Astrocyte (in vitro differentiated cells and primary cell): ENCODE measurements at regions not wholly inside any gene's neighbourhood (a gene's known extent, or its start where the extent isn't known, plus 50 kb on each side); places are given as distances from the start of the nearest gene placed in this dataset.

Experiments
- DNase-seq: peaks from one replicate; pipeline ENCODE4 v3.0.0-alpha.2; 2010; ENCODE audit warnings: low read depth
- FAIRE-seq: peaks from 2 replicates; lab custom pipeline; 2011; peaks lifted over from hg19 to GRCh38; lab: Jason Lieb, UNC
- H2AFZ ChIP-seq: 2 replicates; pipeline ENCODE4 v1.6.0; 2012; ENCODE audit warnings: low read depth, low read length, inconsistent platforms
- H3K27ac ChIP-seq: 2 replicates; pipeline ENCODE4 v1.5.1; 2011; ENCODE audit warnings: low read depth, low read length, inconsistent platforms
- H3K27me3 ChIP-seq: 2 replicates; pipeline ENCODE4 v1.6.0; 2011; ENCODE audit warnings: low read length, inconsistent platforms; ENCODE audit not compliant: insufficient read depth
- H3K36me3 ChIP-seq: 2 replicates; pipeline ENCODE4 v1.5.1; 2011; ENCODE audit warnings: low read length, inconsistent platforms; ENCODE audit not compliant: insufficient read depth
- H3K4me1 ChIP-seq: 2 replicates; pipeline ENCODE4 v1.5.1; 2011; ENCODE audit warnings: low read length, inconsistent platforms; ENCODE audit not compliant: insufficient read depth
- H3K4me2 ChIP-seq: 2 replicates; pipeline ENCODE4 v1.6.0; 2012; ENCODE audit warnings: low read length, inconsistent platforms
- H3K4me3 ChIP-seq: 2 replicates; pipeline ENCODE4 v1.5.1; 2011; ENCODE audit warnings: low read depth, mild to moderate bottlenecking, low read length, inconsistent platforms; ENCODE audit not compliant: insufficient read depth
- H3K79me2 ChIP-seq: 2 replicates; pipeline ENCODE4 v1.6.0; 2012; ENCODE audit warnings: mild to moderate bottlenecking, low read length, inconsistent platforms; ENCODE audit not compliant: insufficient read depth
- H3K9ac ChIP-seq: 2 replicates; pipeline ENCODE4 v1.6.0; 2012; ENCODE audit warnings: mild to moderate bottlenecking, low read length, inconsistent platforms
- H3K9me3 ChIP-seq: 2 replicates; pipeline ENCODE4 v1.5.1; 2012; ENCODE audit warnings: low read depth, mild to moderate bottlenecking, low read length, inconsistent platforms; ENCODE audit not compliant: insufficient read depth
- H4K20me1 ChIP-seq: 2 replicates; pipeline ENCODE4 v1.6.0; 2012; ENCODE audit warnings: low read length, inconsistent platforms; ENCODE audit not compliant: insufficient read depth
- H3K27ac Mint-ChIP-seq: one replicate; pipeline ENCODE4 v1.8.0; 2021; ENCODE audit warnings: mild to moderate bottlenecking, mixed read lengths; ENCODE audit not compliant: unreplicated experiment
- H3K27me3 Mint-ChIP-seq: one replicate; pipeline ENCODE4 v1.8.0; 2021; ENCODE audit warnings: low read depth, mixed read lengths; ENCODE audit not compliant: unreplicated experiment
- H3K36me3 Mint-ChIP-seq: one replicate; pipeline ENCODE4 v1.8.0; 2021; ENCODE audit warnings: low read depth, mixed read lengths; ENCODE audit not compliant: unreplicated experiment
- H3K4me1 Mint-ChIP-seq: one replicate; pipeline ENCODE4 v1.8.0; 2021; ENCODE audit warnings: low read depth, mixed read lengths; ENCODE audit not compliant: unreplicated experiment
- H3K4me3 Mint-ChIP-seq: one replicate; pipeline ENCODE4 v1.8.0; 2021; ENCODE audit warnings: mild to moderate bottlenecking, moderate library complexity, mixed read lengths; ENCODE audit not compliant: unreplicated experiment
- H3K9me3 Mint-ChIP-seq: one replicate; pipeline ENCODE4 v1.8.0; 2021; ENCODE audit warnings: mild to moderate bottlenecking, mixed read lengths; ENCODE audit not compliant: unreplicated experiment
- CTCF ChIP-seq: IDR thresholded peaks from 2 replicates; pipeline ENCODE4 v1.5.1; 2011; ENCODE audit warnings: low read depth, mild to moderate bottlenecking, inconsistent platforms, low read length, moderate library complexity; ENCODE audit not compliant: insufficient read depth
- EZH2 ChIP-seq: IDR thresholded peaks from 2 replicates; pipeline ENCODE4 v1.6.1; 2012; ENCODE audit warnings: mild to moderate bottlenecking, low read length, inconsistent platforms; ENCODE audit not compliant: insufficient read depth

- no peak overlapping the region for H2AFZ ChIP-seq
- TF ChIP-seq CTCF (no peak), EZH2 (no peak)
- no peak overlapping the region for H3K4me2 ChIP-seq
- no peak overlapping the region for H3K9ac ChIP-seq
- no peak overlapping the region for H3K27ac ChIP-seq
- Mint-ChIP-seq H3K27me3 (peaks cover 8% of the 10 kb centered on the region), H3K36me3 (no peaks in the 10 kb centered on the region), H3K4me1 (no peaks in the 10 kb centered on the region), H3K27ac (no peak overlapping the region), H3K4me3 (no peak overlapping the region), H3K9me3 (peaks cover 5% of the 10 kb centered on the region)
- no peaks in the 10 kb centered on the region for H4K20me1 ChIP-seq
- no peaks in the 10 kb centered on the region for H3K79me2 ChIP-seq
- no peaks in the 10 kb centered on the region for H3K9me3 ChIP-seq
- H3K4me1 ChIP-seq, result no peaks in the 10 kb centered on the region
- no peak overlapping the region for H3K4me3 ChIP-seq
- DNase-seq (no peak), FAIRE-seq (no peak)
- H3K27me3 ChIP-seq, result peaks cover 3% of the 10 kb centered on the region
- H3K36me3 ChIP-seq, result no peaks in the 10 kb centered on the region
These were observed 97.1 kb upstream of the SALL1 start for GRCh38 chr16:51248217-51248616.

GRCh38 chr16:51245658-51245995 lies 94.6 kb upstream of the SALL1 start:
- Mint-ChIP-seq H3K4me1 (no peaks in the 10 kb centered on the region), H3K27me3 (peaks cover 19% of the 10 kb centered on the region), H3K4me3 (no peak overlapping the region), H3K27ac (no peak overlapping the region), H3K36me3 (no peaks in the 10 kb centered on the region), H3K9me3 (peaks cover 5% of the 10 kb centered on the region)
- FAIRE-seq (no peak), DNase-seq (no peak)
- Histone ChIP-seq H3K27me3 (peaks cover 3% of the 10 kb centered on the region), H3K27ac (no peak overlapping the region), H4K20me1 (no peaks in the 10 kb centered on the region), H3K4me2 (no peak overlapping the region), H3K9ac (no peak overlapping the region), H3K79me2 (no peaks in the 10 kb centered on the region), H3K4me1 (no peaks in the 10 kb centered on the region), H3K36me3 (no peaks in the 10 kb centered on the region), H3K9me3 (no peaks in the 10 kb centered on the region), H3K4me3 (no peak overlapping the region), H2AFZ (no peak overlapping the region)
- TF ChIP-seq CTCF, result no peak
- no peak for TF ChIP-seq EZH2

- no peaks in the 10 kb centered on the region for H3K36me3 ChIP-seq
- peaks cover 19% of the 10 kb centered on the region for H3K27me3 Mint-ChIP-seq
These were observed 94.0 kb upstream of the SALL1 start for GRCh38 chr16:51244887-51245657.

More at GRCh38 chr16:51244887-51245657, 94.0 kb upstream of the SALL1 start:
- Histone ChIP-seq H3K9ac (no peak overlapping the region), H3K4me1 (no peaks in the 10 kb centered on the region), H2AFZ (no peak overlapping the region), H4K20me1 (no peaks in the 10 kb centered on the region), H3K9me3 (no peaks in the 10 kb centered on the region), H3K79me2 (no peaks in the 10 kb centered on the region), H3K27me3 (peaks cover 3% of the 10 kb centered on the region), H3K4me2 (no peak overlapping the region), H3K4me3 (no peak overlapping the region), H3K27ac (no peak overlapping the region)
- H3K36me3 Mint-ChIP-seq, result no peaks in the 10 kb centered on the region
- no peak for DNase-seq
- no peak for TF ChIP-seq CTCF
- no peak for TF ChIP-seq EZH2
- no peak overlapping the region for H3K4me3 Mint-ChIP-seq
- no peaks in the 10 kb centered on the region for H3K4me1 Mint-ChIP-seq
- H3K9me3 Mint-ChIP-seq, result peaks cover 5% of the 10 kb centered on the region
- no peak for FAIRE-seq
- H3K27ac Mint-ChIP-seq, result no peak overlapping the region
